GM18867 (cell line): ENCODE measurements at regions not wholly inside any gene's neighbourhood (a gene's known extent, or its start where the extent isn't known, plus 50 kb on each side); places are given as distances from the start of the nearest gene placed in this dataset.
A peak's percentile ranks its signal among the peaks of the same experiment; 100 is the strongest.
"Not testable (repeated sequence)": the region's sequence is repeated elsewhere in the genome, so short reads cannot be mapped to it uniquely, and the experiment has no call there.

Experiments used
- ATAC-seq: cut with Tn5 transposase; IDR thresholded peaks from one replicate; pipeline ENCODE4 v1.9.1; 2021; ENCODE audit warnings: mild to moderate bottlenecking, moderate library complexity; ENCODE audit not compliant: unreplicated experiment

GRCh38 chr1:101408212-101409042, 171.6 kb downstream of the S1PR1 start:
- peak; percentile 18 for ATAC-seq

- no peak for ATAC-seq
Measured at GRCh38 chr1:101409102-101409501, 172.3 kb downstream of the S1PR1 start.

- ATAC-seq, result peak; percentile 34
Measured at GRCh38 chr1:101410048-101410878, 173.4 kb downstream of the S1PR1 start.

GRCh38 chr1:101420406-101420805, 183.6 kb downstream of the S1PR1 start:
- ATAC-seq, result no peak

- ATAC-seq, result not testable (repeated sequence)
Measured at GRCh38 chr1:101428083-101428482, 191.3 kb downstream of the S1PR1 start.

- no peak for ATAC-seq
Measured at GRCh38 chr1:101428562-101428961, 191.7 kb downstream of the S1PR1 start.

GRCh38 chr1:101431956-101432510, 195.2 kb downstream of the S1PR1 start:
- no peak for ATAC-seq

- ATAC-seq, result peak; percentile 77
Measured at GRCh38 chr1:101435831-101436511, 199.2 kb downstream of the S1PR1 start.

GRCh38 chr1:101437800-101438199, 201.0 kb downstream of the S1PR1 start:
- no peak for ATAC-seq

- ATAC-seq, result peak; percentile 54
Measured at GRCh38 chr1:101438359-101438758, 201.5 kb downstream of the S1PR1 start.

- ATAC-seq, result no peak
Measured at GRCh38 chr1:101440485-101440884, 203.7 kb downstream of the S1PR1 start.

- peak; percentile 46 for ATAC-seq
Measured at GRCh38 chr1:101444381-101444780, 207.6 kb downstream of the S1PR1 start.

GRCh38 chr1:101444873-101445618, 208.2 kb downstream of the S1PR1 start:
- peak; percentile 32 for ATAC-seq

- no peak for ATAC-seq
Measured at GRCh38 chr1:101448018-101448417, 211.2 kb downstream of the S1PR1 start.

GRCh38 chr1:101450691-101451090, 213.9 kb downstream of the S1PR1 start:
- ATAC-seq, result not testable (repeated sequence)

GRCh38 chr1:101451888-101452287, 215.1 kb downstream of the S1PR1 start:
- ATAC-seq, result peak; percentile 70

- ATAC-seq, result no peak
Measured at GRCh38 chr1:101452825-101453224, 216.0 kb downstream of the S1PR1 start.

GRCh38 chr1:101453844-101454243, 217.0 kb downstream of the S1PR1 start:
- peak; percentile 41 for ATAC-seq

GRCh38 chr1:101455166-101455565, 218.3 kb downstream of the S1PR1 start:
- no peak for ATAC-seq

- ATAC-seq, result no peak
Measured at GRCh38 chr1:101460739-101461138, 223.9 kb downstream of the S1PR1 start.
